GM21423 (cell line): ENCODE measurements at regions not wholly inside any gene's neighbourhood (a gene's known extent, or its start where the extent isn't known, plus 50 kb on each side); places are given as distances from the start of the nearest gene placed in this dataset.
"Not testable (repeated sequence)": the region's sequence is repeated elsewhere in the genome, so short reads cannot be mapped to it uniquely, and the experiment has no call there.

Experiments used
- ATAC-seq: cut with Tn5 transposase; IDR thresholded peaks from one replicate; pipeline ENCODE4 v1.9.1; 2021; ENCODE audit warnings: mild to moderate bottlenecking, moderate library complexity; ENCODE audit not compliant: unreplicated experiment

GRCh38 chr2:188645986-188646385 lies 328.2 kb upstream of the COL3A1 start:
- no peak for ATAC-seq

GRCh38 chr2:188647430-188648070 lies 326.6 kb upstream of the COL3A1 start:
- ATAC-seq = no peak

DNA sequence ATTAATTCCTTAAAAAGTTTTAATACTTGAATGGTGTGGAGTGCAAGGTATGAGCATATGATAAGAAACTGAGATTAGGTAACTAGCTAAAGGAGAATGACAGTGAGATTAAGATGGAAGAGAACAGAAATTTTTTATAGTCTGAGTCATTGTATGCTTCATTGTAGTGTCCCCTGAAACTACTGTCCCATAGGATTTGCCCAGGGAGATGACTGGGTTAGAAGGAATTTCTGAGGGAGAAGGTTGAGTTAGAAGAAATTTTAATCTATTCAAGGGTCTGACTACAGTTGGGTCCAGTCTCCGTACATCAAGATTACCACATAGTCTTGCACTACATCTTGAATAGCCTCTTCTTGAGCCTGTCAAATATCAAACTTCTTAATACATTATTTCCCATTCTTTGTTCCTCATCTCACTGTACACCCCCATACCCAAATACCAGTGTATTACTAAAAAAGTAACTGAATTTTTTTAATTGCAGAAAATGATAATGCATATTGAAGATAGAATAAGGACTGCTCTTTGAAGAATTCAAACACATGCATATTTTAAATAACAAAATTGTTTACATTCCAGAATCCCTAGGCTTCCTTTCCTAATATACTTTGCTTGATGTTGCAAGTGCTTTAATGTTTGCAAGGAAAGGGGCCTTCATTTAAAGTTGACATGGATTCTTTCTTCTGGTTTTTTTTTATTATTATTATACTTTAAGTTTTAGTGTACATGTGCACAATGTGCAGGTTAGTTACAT lies 314.3 kb upstream of the COL3A1 start:
- ATAC-seq = no peak

GRCh38 chr2:188663301-188663700 lies 310.9 kb upstream of the COL3A1 start:
- ATAC-seq = no peak

DNA sequence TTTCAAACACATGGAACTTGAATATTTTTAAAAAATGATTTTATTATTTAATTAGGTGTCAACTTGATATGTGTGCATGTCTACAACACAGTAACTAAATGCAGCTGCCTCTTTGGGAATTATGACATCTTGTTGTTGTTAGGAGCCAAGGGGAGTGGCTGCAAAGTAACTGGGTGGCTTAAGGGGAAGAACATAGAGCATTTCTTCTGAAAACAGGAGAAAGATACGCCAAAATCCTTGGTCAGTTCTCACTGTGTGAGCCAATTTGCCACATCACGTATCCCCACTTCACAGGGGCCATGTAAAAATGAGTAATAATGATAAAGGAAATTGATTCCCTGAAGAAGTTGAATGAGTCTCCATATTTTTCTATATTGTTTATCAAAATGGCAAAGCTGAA lies 309.8 kb upstream of the COL3A1 start:
- no peak for ATAC-seq

DNA sequence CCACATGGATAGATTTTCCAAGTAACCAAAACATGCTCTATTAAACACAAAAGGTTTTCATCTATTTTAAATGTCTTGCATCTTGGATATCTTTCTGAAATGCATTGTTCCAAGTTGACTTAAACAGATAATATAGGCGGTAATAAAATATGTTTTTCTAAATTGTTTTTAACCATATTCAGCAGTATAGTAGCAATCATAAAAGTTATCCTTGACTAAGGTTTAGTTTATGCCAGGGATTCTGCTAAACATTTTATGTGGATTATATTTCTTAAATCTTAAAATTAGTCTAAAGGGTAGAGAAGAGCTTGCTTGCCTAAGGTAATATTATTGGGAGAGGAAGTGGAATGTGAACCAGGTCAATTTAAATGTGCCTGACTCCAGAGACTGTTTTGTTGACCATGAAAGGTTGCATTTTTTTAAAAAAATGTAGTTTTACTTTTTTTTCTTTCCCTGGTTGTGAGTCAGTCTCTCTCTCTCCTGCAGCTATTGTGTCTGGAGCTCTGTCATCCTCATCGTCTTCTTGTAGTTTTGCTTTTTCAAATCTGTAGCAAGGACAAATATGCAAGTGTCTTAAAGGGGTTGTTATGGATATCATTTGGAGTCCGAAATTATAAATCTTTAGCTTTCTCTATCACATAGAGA lies 309.1 kb upstream of the COL3A1 start:
- no peak for ATAC-seq

GRCh38 chr2:188665727-188666304 lies 308.4 kb upstream of the COL3A1 start:
- no peak for ATAC-seq

DNA sequence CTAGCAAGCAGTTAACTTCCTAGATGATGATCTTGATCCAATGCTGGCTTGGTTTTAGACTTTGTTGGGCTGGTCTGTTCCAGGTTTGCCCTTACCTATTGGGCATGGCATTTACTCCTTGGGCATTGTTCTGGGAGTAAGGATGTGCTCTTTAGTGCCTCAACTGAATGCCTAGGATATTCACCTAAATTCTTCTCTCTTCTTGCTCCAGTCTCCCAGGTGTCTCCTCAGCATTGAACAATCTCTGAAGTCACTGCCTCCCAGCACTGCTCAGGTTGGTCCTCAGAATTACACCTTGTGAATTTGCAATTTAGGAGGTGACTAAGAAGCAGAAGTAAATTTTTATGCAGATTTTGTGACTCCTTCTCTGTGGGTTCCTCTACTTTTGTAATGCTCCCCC lies 307.7 kb upstream of the COL3A1 start:
- ATAC-seq = no peak

GRCh38 chr2:188668017-188668680 lies 306.0 kb upstream of the COL3A1 start:
- no peak for ATAC-seq

GRCh38 chr2:188675391-188676009 lies 298.7 kb upstream of the COL3A1 start:
- no peak for ATAC-seq

GRCh38 chr2:188676010-188676400 lies 298.2 kb upstream of the COL3A1 start:
- ATAC-seq = no peak

DNA sequence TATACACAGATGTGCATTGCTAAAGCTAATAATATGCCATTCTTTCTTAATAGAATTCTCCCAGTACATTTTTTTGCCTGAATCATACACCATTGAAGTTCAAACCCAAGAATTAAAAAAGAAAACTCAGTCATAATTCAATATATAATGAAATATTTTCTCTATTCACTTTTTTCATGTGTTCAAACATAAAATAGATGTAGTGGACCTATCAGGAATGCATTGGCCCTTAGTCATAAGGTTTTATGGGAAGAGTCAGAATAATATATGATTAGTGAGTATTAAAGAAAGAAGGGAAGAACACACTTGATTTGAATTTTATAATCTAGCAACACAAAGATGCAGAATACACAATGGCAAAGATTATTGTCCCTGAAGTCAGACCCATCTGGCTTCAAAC lies 297.0 kb upstream of the COL3A1 start:
- no peak for ATAC-seq

GRCh38 chr2:188678882-188679281 lies 295.3 kb upstream of the COL3A1 start:
- no peak for ATAC-seq

GRCh38 chr2:188682838-188683237 lies 291.3 kb upstream of the COL3A1 start:
- no peak for ATAC-seq

- ATAC-seq = no peak
These were observed 289.4 kb upstream of the COL3A1 start for GRCh38 chr2:188684795-188685194.

DNA sequence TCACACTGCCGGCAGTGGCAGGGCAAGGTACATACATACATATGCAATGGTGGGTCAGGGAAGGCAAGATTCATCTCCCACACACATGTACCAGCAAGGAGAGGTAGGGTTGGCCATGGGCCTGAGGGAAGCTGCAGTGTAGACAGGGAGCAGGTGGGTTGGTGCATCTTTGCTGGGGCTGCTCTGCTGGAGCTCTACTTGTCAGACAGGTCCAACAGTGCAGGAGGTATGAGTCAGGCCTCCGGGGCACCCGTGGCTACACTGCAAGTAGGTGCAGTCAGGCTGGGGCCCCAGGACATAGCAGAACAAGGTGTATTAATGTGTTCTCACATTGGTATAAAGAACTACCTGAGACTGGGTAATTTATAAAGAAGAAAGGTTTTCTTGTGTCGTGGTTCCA lies 281.1 kb upstream of the COL3A1 start:
- ATAC-seq = no peak

GRCh38 chr2:188693771-188694170 lies 280.4 kb upstream of the COL3A1 start:
- no peak for ATAC-seq

DNA sequence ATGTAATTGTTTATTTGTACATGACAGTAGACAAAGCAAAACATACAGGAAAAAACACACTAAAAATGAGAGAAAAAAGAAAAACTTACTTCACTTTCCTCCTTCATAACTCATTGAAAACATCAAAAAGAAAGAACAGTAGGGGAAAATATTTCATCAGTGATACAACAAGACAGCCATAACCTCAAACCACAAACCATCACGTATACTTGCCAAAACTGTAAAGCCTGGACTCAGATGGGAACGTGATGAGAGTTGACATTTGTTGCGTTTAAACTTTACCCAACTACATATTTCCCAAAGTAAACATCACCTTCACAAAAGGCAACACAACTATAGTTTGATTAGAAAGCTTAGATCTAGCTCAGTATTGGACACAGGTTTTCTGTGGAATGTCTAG lies 278.2 kb upstream of the COL3A1 start:
- no peak for ATAC-seq

DNA sequence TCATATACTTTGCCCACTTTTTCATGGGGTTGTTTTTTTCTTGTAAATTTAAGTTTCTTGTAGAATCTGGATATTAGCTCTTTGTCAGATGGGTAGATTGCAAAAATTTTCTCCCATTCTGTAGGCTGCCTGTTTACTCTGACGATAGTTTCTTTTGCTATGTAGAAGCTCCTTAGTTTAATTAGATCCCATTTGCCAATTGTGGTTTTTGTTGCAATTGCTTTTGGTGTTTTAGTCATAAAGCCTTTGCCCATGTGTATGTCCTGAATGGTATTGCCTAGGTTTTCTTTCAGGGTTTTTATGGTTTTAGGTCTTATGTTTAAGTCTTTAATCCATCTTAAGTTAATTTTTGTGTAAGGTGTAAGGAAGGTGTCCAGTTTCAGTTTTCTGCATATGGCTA lies 276.0 kb upstream of the COL3A1 start:
- not testable (repeated sequence) for ATAC-seq

DNA sequence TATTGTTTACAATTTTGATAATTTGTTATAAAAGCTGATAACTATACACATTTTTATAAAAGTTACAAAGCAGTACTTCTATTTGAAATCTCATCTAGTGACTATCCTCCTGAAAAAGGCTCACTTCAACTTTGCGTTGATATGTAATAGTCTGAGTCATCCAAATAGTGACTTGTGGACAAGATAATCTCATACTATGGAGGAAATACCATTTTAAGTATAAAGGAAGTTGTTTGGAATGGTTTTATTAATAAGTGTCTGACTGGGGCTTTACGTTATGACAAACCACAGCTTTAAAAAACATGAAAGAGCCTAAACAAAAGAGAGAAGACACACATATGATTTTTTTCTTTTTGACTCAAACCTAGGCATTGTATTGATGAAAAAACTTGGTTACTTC lies 272.3 kb upstream of the COL3A1 start:
- ATAC-seq = no peak

DNA sequence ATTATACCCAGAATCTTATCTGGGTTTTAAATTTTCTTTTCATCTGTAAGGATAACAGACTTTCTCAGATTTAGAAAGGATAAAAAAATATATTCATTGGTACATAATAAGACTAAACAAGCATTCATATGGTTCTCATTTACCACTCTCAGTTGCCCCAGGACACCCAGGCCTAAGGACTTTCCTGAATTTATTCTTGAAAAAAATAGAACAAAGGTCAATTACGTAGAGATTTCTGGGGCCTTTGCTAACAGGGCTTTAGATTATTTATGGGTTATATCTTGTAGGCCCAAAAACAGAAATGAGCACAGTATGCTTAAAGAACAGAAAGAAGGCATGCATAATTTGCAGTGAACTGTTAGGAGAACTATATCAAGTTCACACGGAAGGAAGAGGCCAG lies 269.0 kb upstream of the COL3A1 start:
- no peak for ATAC-seq
